ENCODE measurements at regions not wholly inside any gene's neighbourhood (a gene's known extent, or its start where the extent isn't known, plus 50 kb on each side); places are given as distances from the start of the nearest gene placed in this dataset.

GRCh38 chr4:103361926-103362325, 163.8 kb upstream of the CENPE start:
- no peak for TF ChIP-seq SIX5 (IDR thresholded peaks at IDR 0.05; ENCODE audit: low read depth, low read length, severe bottlenecking)
- TF ChIP-seq HDAC2 (IDR thresholded peaks at IDR 0.05), result no peak

All from GM12878 (cell line).